Adrenal gland (tissue), 5 donors: ENCODE measurements at regions not wholly inside any gene's neighbourhood (a gene's known extent, or its start where the extent isn't known, plus 50 kb on each side); places are given as distances from the start of the nearest gene placed in this dataset.
"Not testable (repeated sequence)": the region's sequence is repeated elsewhere in the genome, so short reads cannot be mapped to it uniquely, and the experiment has no call there.

ENCODE experiments used
- POLR2A ChIP-seq, 2 donors: fragments of 450-650 bp; IDR thresholded peaks; one replicate each; pipeline ENCODE4 v1.6.1; 2017; ENCODE audit warnings: antibody characterized with exemption in 2 of 2, mild to moderate bottlenecking in 2 of 2, moderate library complexity in 1 of 2
- TF ChIP-seq, protein P1 (sequence below), 6 experiments: fragments of 450-650 bp in 4 of 6; fragments of 200-600 bp in 2 of 6; sonication (generic) in 1 of 6; IDR thresholded peaks; 1 replicate in 5 of 6; 2 replicates in 1 of 6; pipeline versions ENCODE4 v1.5.1 to v1.8.0; 2016 to 2021; ENCODE audit warnings: antibody characterized with exemption in 6 of 6, mild to moderate bottlenecking in 2 of 6, moderate library complexity in 1 of 6
- donor health status: DM: no; HTN: no; CAD: no.

DNA sequence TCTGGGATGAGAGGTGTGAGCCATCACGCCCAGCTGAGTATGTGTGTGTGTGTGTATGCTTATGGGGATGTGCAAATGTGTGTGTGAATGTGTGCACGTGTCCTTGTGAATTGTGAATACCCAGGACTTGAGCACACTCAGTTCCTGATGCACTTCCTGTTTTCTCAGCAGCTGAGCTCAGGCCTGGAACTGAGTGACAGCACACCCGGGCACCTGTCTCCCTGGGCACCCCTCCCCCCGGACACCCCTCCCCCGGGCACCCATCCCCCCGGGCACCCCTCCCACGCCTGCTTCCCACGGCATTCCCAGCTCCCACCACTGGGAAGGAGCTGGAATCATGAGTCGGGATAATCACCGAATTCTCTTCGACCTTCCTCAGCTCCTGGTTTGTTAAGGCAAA, 2744.1 kb upstream of the TPTE start:
- TF ChIP-seq, protein P1, sequence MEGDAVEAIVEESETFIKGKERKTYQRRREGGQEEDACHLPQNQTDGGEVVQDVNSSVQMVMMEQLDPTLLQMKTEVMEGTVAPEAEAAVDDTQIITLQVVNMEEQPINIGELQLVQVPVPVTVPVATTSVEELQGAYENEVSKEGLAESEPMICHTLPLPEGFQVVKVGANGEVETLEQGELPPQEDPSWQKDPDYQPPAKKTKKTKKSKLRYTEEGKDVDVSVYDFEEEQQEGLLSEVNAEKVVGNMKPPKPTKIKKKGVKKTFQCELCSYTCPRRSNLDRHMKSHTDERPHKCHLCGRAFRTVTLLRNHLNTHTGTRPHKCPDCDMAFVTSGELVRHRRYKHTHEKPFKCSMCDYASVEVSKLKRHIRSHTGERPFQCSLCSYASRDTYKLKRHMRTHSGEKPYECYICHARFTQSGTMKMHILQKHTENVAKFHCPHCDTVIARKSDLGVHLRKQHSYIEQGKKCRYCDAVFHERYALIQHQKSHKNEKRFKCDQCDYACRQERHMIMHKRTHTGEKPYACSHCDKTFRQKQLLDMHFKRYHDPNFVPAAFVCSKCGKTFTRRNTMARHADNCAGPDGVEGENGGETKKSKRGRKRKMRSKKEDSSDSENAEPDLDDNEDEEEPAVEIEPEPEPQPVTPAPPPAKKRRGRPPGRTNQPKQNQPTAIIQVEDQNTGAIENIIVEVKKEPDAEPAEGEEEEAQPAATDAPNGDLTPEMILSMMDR (IDR thresholded peaks at IDR 0.05): not testable (repeated sequence)
- TF ChIP-seq POLR2A (IDR thresholded peaks at IDR 0.05): not testable (repeated sequence)
